HS-27A (cell line): ENCODE measurements at regions not wholly inside any gene's neighbourhood (a gene's known extent, or its start where the extent isn't known, plus 50 kb on each side); places are given as distances from the start of the nearest gene placed in this dataset.

Experiments
- DNase-seq: peaks from one replicate; pipeline ENCODE4 v3.0.0-alpha.2; 2012; ENCODE audit warnings: low read depth, missing footprints

GRCh38 chr13:90403330-90404082 is 944.0 kb upstream of the MIR17HG start:
- DNase-seq: no peak

GRCh38 chr13:90405301-90405700 is 942.2 kb upstream of the MIR17HG start:
- no peak for DNase-seq

DNA sequence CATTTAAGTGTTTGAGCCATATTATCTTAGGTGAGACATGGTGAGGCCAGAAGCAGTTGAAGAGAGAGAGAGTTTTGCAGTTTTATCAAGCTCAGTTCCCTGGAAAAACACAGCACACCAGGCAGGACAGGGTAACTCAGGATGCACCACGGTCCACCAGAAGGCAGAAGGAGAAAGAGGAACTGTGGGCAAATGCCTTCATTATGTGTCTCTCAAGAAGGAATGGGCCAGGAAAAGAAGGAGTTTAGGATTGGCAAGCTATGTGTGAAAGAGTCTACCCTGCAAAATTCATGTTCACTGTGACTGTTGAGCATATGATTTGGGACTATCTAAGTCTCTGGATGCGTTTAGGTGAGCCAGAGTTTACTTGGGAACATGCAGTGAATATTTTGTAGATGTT is 934.5 kb upstream of the MIR17HG start:
- DNase-seq: no peak

GRCh38 chr13:90413548-90413947 is 933.9 kb upstream of the MIR17HG start:
- DNase-seq: no peak

DNA sequence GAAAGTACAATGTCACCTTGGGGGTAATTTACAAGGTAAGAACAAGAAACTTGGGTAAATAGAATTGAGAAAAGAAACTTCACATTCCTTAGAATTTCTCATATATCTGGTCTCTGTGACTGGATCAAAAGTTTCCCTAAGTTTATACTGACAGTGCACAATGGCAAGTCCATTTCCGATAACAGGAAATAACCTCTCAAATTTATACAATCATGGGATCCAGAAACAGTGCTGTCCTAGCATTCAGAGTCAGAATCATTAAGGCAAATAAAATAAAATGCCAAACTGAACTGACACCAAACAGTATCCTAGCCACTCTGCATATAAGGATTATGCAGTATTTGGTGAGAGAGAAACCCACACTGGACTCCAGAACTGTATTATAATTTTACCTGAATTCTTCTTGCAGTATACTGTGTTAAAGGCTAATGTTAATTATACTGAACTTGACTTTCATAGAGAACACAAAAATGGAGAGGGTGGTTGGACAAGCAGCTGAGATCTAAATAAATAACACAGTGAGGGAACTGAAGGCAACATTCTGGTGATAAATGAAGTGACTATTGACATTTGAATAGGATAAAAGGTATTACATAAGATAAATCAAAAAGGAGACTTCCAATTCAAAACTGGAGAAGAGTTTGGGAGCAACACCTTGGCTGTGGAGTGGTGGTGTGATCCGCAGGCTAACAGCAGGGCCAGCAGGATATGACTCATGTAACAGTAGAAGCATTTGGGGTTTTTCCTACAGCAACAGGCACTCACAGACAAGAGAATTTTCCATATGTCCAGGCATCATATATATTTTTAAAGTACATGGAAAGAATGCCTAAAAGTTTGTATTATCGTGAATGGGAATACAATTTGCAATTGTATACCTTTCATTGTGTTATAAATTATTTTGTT is 932.5 kb upstream of the MIR17HG start:
- DNase-seq: no peak

- DNase-seq: no peak
Observed at GRCh38 chr13:90415902-90416301, 931.6 kb upstream of the MIR17HG start.

DNA sequence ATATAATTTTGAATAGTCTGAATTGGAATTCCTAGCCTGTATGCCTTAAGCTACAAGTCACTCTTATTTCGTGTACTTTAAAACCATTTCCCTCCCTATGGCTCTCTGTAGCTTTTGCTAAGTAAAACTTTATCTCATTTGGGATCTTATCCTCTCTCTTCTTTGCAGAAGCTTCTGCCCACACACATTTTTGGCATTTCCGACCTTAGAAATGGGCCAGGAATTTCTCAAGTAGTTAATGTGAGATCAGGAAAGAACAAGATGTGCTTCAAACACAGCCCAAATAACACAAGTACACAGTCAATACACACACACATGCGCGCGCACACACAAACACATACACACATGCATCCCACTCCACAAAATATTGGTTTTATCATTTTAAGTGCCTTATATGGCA is 931.0 kb upstream of the MIR17HG start:
- DNase-seq: peak; percentile 34

DNA sequence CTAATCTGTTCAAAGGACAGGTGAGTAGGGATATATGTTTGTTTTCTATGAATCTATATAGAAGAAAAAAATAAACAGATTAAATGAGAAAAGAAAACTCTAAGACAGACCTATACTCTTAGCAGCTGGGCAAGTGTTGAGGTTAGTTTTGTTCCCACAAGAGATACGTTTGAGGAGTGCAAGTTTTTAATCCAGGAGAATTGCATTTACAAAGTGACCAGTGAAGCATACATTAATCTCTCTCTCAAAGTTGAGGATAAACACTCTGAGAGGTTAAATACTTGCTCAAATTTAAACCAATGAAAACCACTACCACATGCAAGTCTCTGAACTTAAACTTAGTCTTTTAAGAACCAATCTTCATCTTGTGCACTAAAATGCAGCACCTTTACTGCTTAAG is 930.5 kb upstream of the MIR17HG start:
- no peak for DNase-seq

GRCh38 chr13:90420683-90421082 is 926.8 kb upstream of the MIR17HG start:
- DNase-seq: no peak

DNA sequence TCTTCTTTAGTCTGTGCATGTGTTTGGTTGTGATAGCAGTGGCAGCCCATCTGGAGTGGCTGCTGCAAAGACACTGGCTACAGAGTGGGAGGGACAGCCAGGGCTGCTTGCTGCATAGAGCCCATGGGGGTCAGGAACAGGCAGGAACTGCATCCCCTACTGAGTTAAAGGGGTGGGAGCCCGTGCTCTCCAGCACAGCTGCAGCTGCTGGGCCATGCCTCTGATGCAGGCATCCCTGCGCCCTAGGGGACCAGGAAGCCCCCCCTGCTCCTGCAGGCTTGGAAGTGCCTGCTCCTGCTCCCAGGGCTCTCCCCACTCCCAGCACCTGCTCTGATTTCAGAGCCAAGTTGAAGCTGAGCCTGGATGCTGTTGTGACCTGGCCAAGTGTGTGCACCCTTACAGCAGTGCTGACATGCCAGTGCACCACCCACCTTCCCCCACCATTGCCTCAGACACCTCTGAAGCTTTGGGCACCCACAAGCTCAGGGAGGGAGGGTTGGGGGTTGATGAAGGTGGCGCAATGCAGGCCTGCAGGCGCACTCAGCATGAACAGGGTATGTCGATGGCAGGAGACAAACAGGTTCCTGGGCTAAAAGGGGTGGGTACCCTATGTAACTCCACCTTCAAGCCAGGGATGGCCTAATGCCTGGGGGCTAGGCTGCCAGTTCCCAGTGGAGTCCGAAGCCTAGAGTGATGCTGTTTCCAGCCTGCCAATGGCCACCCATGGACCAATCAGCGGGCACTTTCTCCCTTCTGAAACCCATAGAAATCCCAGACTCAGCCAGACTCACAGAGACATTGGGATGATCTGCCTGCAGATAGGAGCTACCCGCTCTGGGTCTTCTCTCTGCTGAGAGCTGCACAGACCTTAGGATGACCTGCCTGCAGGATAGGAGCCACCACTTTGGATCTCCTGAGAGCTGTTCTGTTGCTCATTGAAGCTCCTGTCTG is 919.9 kb upstream of the MIR17HG start:
- DNase-seq: no peak

GRCh38 chr13:90428522-90429210 is 918.8 kb upstream of the MIR17HG start:
- DNase-seq: no peak

DNA sequence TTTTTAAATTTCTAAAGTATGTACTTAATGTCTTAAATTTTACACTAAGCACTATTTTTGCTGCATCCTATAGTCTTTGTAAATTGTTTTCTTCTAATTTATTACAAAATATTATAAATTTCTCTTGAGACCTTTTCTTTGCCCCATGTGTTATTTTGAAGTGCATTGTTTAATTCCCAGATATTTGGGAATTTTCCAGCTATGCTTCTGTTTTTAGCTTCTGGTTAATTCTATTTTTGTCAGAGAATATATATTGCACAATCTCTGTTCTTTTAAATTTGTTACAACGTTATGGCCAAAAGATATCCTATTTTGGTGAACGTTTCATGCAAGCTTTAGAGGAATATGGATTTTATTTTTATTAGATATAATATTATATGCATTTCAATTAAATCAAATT is 917.4 kb upstream of the MIR17HG start:
- DNase-seq: no peak

- no peak for DNase-seq
Observed at GRCh38 chr13:90436697-90437096, 910.8 kb upstream of the MIR17HG start.

DNA sequence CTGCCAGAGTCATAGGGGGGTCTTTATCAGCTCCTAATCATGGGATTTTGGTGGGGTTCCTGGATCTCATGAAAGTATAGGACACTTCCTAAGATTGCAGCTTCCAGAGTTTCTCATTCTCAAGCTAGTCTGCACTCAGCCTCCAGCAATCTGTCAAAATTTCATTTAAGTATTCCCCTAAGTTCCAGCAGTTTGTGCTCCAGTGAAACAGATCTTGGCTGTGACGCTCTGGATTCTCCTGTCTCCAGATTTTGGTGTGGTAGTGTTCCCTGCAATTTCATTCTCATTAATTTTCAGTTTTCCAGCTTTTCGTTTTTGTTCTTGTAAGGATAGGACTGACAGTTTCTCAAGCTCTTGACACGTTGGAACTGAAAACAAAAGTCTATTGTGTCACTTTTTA is 908.9 kb upstream of the MIR17HG start:
- no peak for DNase-seq

GRCh38 chr13:90443268-90443667 is 904.2 kb upstream of the MIR17HG start:
- no peak for DNase-seq

DNA sequence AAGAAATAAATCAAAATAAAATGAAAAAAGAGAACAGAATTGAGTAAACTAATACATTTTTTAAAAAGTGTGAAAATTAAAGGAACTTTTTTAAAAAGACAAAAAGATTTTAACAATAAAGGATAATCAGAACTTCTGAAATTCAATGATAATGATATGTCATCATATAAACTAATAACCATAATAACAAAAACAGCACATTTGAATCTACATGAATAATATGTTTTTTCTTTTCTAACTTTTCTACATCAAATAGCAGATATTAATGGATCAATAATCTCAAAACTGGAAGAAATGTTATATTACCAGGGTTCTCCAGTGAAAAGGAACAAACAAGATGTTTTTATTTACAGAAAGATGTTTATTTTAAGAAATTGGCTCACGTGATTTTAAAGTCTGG is 903.3 kb upstream of the MIR17HG start:
- no peak for DNase-seq

DNA sequence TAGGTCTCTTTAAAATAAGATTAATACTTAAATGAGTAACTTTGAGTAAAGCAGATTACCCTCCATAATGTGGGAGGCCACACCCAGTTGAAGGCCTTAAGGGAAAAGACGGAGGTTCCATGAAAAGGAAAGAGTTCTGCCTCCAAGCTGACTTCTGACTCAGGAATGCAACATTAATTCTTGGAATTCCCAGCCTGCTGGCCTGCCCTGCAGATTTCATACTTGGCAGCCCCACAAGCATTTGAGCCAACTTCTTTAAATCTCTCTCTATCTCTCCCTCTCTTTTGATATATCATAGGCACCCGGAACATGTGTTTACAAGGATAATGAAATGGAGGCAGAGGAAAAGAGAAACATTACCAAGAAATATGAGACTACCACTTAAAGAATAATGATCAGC is 902.3 kb upstream of the MIR17HG start:
- peak; percentile 81 for DNase-seq

GRCh38 chr13:90447034-90447733 is 900.3 kb upstream of the MIR17HG start:
- DNase-seq: no peak

DNA sequence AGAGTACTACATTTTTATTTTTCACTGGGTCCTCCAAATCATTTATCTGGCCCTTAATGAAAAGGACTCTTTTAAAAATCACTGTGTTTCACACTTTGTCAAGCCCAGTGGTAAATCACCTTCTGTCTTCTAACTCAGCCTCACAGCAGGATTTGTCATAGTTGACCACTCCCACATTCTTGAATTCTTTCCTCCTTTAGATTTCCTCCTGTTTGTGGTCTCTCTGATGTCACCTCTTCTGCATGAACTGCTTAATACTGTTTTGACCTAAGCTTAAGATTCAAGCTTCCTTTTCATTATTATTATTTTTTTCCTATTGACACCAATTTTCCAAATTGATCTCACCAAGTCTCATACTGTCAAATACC is 899.8 kb upstream of the MIR17HG start:
- DNase-seq: peak; percentile 51

DNA sequence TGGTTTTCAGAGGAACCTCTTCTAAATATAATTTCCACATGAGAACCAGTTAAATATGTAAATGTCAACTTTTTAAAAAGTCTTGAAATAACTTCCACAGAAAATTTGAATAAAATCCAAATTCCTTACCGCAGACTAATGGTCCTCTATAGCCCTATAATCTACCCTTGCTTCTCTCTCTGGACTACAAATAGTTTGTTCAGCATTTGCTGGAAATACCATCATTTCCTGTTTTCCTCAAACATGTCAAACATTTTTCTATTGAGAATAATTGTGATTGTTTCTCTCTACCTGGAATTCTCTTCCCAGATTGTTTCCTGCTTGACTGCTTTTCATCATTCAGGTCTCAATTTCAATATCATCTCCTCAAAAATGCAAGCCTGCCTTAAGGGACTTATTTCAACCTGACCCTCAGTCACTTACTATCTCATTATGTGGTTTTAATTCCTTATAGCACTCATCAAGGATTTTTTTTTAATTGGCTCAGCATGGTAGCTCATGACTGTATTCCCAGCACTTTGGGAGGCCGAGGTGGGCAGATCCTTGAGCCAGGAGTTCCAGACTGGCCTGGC is 898.9 kb upstream of the MIR17HG start:
- DNase-seq: no peak

- DNase-seq: no peak
Observed at GRCh38 chr13:90453342-90453741, 894.1 kb upstream of the MIR17HG start.
